ENCODE measurements at regions not wholly inside any gene's neighbourhood (a gene's known extent, or its start where the extent isn't known, plus 50 kb on each side); places are given as distances from the start of the nearest gene placed in this dataset.

- TF ChIP-seq, protein P1, sequence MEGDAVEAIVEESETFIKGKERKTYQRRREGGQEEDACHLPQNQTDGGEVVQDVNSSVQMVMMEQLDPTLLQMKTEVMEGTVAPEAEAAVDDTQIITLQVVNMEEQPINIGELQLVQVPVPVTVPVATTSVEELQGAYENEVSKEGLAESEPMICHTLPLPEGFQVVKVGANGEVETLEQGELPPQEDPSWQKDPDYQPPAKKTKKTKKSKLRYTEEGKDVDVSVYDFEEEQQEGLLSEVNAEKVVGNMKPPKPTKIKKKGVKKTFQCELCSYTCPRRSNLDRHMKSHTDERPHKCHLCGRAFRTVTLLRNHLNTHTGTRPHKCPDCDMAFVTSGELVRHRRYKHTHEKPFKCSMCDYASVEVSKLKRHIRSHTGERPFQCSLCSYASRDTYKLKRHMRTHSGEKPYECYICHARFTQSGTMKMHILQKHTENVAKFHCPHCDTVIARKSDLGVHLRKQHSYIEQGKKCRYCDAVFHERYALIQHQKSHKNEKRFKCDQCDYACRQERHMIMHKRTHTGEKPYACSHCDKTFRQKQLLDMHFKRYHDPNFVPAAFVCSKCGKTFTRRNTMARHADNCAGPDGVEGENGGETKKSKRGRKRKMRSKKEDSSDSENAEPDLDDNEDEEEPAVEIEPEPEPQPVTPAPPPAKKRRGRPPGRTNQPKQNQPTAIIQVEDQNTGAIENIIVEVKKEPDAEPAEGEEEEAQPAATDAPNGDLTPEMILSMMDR (IDR thresholded peaks at IDR 0.05) = no peak
Measured at GRCh38 chr15:70214941-70215635, 117.4 kb upstream of the TLE3 start.

GRCh38 chr15:70214276-70214675 is 116.6 kb upstream of the TLE3 start:
- TF ChIP-seq, protein P1 (IDR thresholded peaks at IDR 0.05) = no peak

- TF ChIP-seq, protein P1 (IDR thresholded peaks at IDR 0.05) = no peak
Measured at GRCh38 chr15:70213794-70214193, 116.1 kb upstream of the TLE3 start.

DNA sequence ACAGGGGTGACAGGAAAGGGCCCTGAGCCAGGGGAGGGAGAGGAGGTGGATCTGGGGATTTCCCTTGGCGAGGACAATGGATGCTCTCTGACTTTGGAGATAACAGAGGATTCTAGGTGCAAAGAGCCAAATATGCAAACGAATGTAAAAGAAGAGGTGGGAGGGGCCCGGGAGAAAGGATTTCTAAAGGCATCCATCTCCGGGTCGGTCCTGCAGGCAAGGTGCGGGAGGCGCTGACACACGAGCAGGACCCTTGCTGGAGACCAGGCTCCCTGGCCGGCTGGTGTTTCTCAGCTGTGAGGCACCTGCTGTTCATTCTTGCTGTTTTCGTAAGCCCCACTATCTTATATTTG is 115.2 kb upstream of the TLE3 start:
- TF ChIP-seq, protein P1 (IDR thresholded peaks at IDR 0.05) = no peak

DNA sequence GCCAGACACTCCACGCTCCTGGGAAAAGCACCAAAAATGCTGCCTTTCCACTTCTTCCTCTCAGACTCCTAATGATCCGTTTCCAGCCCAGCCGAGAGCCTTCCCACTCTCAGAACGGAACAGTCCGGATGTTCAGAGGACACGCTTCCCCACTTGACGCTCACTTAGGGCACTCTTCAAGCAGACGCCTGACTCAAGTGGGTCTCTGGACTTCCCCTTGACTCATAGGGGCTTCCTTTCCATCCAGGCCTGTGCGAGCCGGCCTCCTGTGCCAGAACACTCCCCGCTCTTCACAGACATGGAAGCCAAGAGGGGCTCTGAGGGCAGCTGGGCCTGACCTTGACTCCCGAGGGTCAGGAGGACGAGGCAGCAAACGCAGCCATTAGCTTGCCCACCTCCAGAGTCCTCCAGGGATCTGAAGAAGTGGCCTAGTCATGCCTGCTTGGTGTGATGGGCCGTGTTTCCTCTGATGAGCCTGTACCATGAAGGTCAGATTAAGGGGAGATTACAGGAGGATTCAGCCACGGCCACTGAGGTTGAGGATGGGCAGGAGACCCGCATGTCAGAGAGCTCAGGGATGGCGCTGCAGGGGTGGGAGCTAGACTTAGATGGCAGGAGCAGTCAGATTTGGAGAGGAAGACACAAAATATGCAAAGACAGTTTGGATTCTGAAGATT is 114.7 kb upstream of the TLE3 start:
- TF ChIP-seq, protein P1 (IDR thresholded peaks at IDR 0.05) = no peak

- TF ChIP-seq, protein P1 (IDR thresholded peaks at IDR 0.05) = no peak
Measured at GRCh38 chr15:70210528-70210927, 112.8 kb upstream of the TLE3 start.

- TF ChIP-seq, protein P1 (IDR thresholded peaks at IDR 0.05) = no peak
Measured at GRCh38 chr15:70210076-70210475, 112.4 kb upstream of the TLE3 start.

All from LNCAP (cell line).